ENCODE measurements at regions not wholly inside any gene's neighbourhood (a gene's known extent, or its start where the extent isn't known, plus 50 kb on each side); places are given as distances from the start of the nearest gene placed in this dataset.
"Not testable (repeated sequence)": the region's sequence is repeated elsewhere in the genome, so short reads cannot be mapped to it uniquely, and the experiment has no call there.

GRCh38 chr6:5896476-5897200 lies 110.1 kb downstream of the NRN1 start:
- Histone ChIP-seq H3K4me3 (no peak overlapping the region), H3K27ac (no peak overlapping the region), H3K27me3 (no peaks in the 10 kb centered on the region), H3K36me3 (no peaks in the 10 kb centered on the region), H3K4me1 (no peaks in the 10 kb centered on the region), H3K9me3 (no peaks in the 10 kb centered on the region)
- DNase-seq (ENCODE audit: low spot score), result no peak
- no peak for TF ChIP-seq CTCF (IDR thresholded peaks at IDR 0.05)

- Histone ChIP-seq H3K4me3 (no peak overlapping the region), H3K36me3 (no peaks in the 10 kb centered on the region), H3K27me3 (no peaks in the 10 kb centered on the region), H3K27ac (no peak overlapping the region), H3K4me1 (no peaks in the 10 kb centered on the region), H3K9me3 (no peaks in the 10 kb centered on the region)
- no peak for DNase-seq (ENCODE audit: low spot score)
- no peak for TF ChIP-seq CTCF (IDR thresholded peaks at IDR 0.05)
These were observed 112.4 kb downstream of the NRN1 start for GRCh38 chr6:5894357-5894756.

- Histone ChIP-seq H3K27me3 (no peaks in the 10 kb centered on the region), H3K4me3 (no peak overlapping the region), H3K9me3 (no peaks in the 10 kb centered on the region), H3K27ac (no peak overlapping the region), H3K36me3 (no peaks in the 10 kb centered on the region), H3K4me1 (no peaks in the 10 kb centered on the region)
- TF ChIP-seq CTCF (IDR thresholded peaks at IDR 0.05), result no peak
- no peak for DNase-seq (ENCODE audit: low spot score)
These were observed 113.4 kb downstream of the NRN1 start for GRCh38 chr6:5893295-5893694.

- no peaks in the 10 kb centered on the region for H3K27me3 ChIP-seq
- TF ChIP-seq CTCF (IDR thresholded peaks at IDR 0.05), result no peak
- no peaks in the 10 kb centered on the region for H3K9me3 ChIP-seq
- H3K4me1 ChIP-seq, result no peaks in the 10 kb centered on the region
- no peaks in the 10 kb centered on the region for H3K36me3 ChIP-seq
- H3K4me3 ChIP-seq, result no peak overlapping the region
- no peak for DNase-seq (ENCODE audit: low spot score)
- no peak overlapping the region for H3K27ac ChIP-seq
These were observed 114.1 kb downstream of the NRN1 start for GRCh38 chr6:5892669-5893068.

- Histone ChIP-seq H3K27ac (no peak overlapping the region), H3K27me3 (no peaks in the 10 kb centered on the region), H3K9me3 (no peaks in the 10 kb centered on the region), H3K36me3 (no peaks in the 10 kb centered on the region), H3K4me1 (no peaks in the 10 kb centered on the region), H3K4me3 (no peak overlapping the region)
- no peak for DNase-seq (ENCODE audit: low spot score)
- no peak for TF ChIP-seq CTCF (IDR thresholded peaks at IDR 0.05)
These were observed 127.9 kb downstream of the NRN1 start for GRCh38 chr6:5878792-5879191.

GRCh38 chr6:5876076-5876475 lies 130.6 kb downstream of the NRN1 start:
- no peak overlapping the region for H3K4me3 ChIP-seq
- no peak for DNase-seq (ENCODE audit: low spot score)
- H3K36me3 ChIP-seq, result no peaks in the 10 kb centered on the region
- H3K27ac ChIP-seq, result no peak overlapping the region
- peaks cover 0 to 3% of the 10 kb centered on the region in 2 donors for H3K9me3 ChIP-seq
- no peaks in the 10 kb centered on the region for H3K4me1 ChIP-seq
- H3K27me3 ChIP-seq, result no peaks in the 10 kb centered on the region
- TF ChIP-seq CTCF (IDR thresholded peaks at IDR 0.05), result no peak

GRCh38 chr6:5873976-5874375 lies 132.7 kb downstream of the NRN1 start:
- H3K4me3 ChIP-seq; H3K36me3 ChIP-seq; H3K27me3 ChIP-seq; H3K4me1 ChIP-seq; H3K9me3 ChIP-seq; DNase-seq (ENCODE audit: low spot score); H3K27ac ChIP-seq: not testable (repeated sequence)
